Liver (tissue), 8 donors: ENCODE measurements at regions not wholly inside any gene's neighbourhood (a gene's known extent, or its start where the extent isn't known, plus 50 kb on each side); places are given as distances from the start of the nearest gene placed in this dataset.

Experiments
- DNase-seq: peaks from one replicate; pipeline ENCODE4 v3.0.0-alpha.2; 2017; ENCODE audit warnings: low spot score
- H3K27ac ChIP-seq, 2 donors: one replicate each; pipeline ENCODE4 v1.7.0; 2013; ENCODE audit warnings: inconsistent platforms in 2 of 2, low read length in 2 of 2, control low read depth in 1 of 2, low read depth in 1 of 2, mild to moderate bottlenecking in 1 of 2
- H3K27me3 ChIP-seq, 4 donors: one replicate each; pipeline versions ENCODE4 v1.6.1 to v1.7.0; 2013; ENCODE audit warnings: low read length in 3 of 4, inconsistent platforms in 1 of 4, mild to moderate bottlenecking in 1 of 4, moderate library complexity in 1 of 4; ENCODE audit not compliant: control insufficient read depth in 4 of 4, insufficient read depth in 4 of 4
- H3K36me3 ChIP-seq, 4 donors: one replicate each; pipeline versions ENCODE4 v1.6.1 to v1.7.0; 2013; ENCODE audit warnings: low read length in 3 of 4, mild to moderate bottlenecking in 3 of 4, low read depth in 1 of 4, moderate library complexity in 1 of 4; ENCODE audit not compliant: control insufficient read depth in 4 of 4, insufficient read depth in 3 of 4
- H3K4me1 ChIP-seq, 4 donors: one replicate each; pipeline versions ENCODE4 v1.6.1 to v1.7.0; 2013; ENCODE audit warnings: low read length in 3 of 4, mild to moderate bottlenecking in 3 of 4, moderate library complexity in 1 of 4; ENCODE audit not compliant: control insufficient read depth in 4 of 4, insufficient read depth in 4 of 4
- H3K4me3 ChIP-seq, 3 donors: one replicate each; pipeline versions ENCODE4 v1.6.1 to v1.7.0; 2013; ENCODE audit warnings: low read length in 3 of 3, control low read depth in 1 of 3, low read depth in 1 of 3, mild to moderate bottlenecking in 1 of 3
- H3K9ac ChIP-seq, 2 donors: one replicate each; pipeline ENCODE4 v1.7.0; 2013; ENCODE audit warnings: low read length in 2 of 2, mild to moderate bottlenecking in 2 of 2, moderate library complexity in 2 of 2, control low read depth in 1 of 2, low read depth in 1 of 2
- H3K9me3 ChIP-seq, 4 donors: one replicate each; pipeline versions ENCODE4 v1.6.1 to v1.7.0; 2013; ENCODE audit warnings: low read length in 3 of 4; ENCODE audit not compliant: control insufficient read depth in 4 of 4
- CTCF ChIP-seq: fragments of 150-350 bp; IDR thresholded peaks from 2 replicates; pipeline ENCODE4 v1.5.1; 2017; ENCODE audit warnings: improper control_type of control experiment, low read depth, low read length; ENCODE audit not compliant: missing input control
- EGR1 ChIP-seq, 2 donors: IDR thresholded peaks; 2 replicates each; pipeline ENCODE4 v1.6.1; 2016 to 2018; ENCODE audit warnings: antibody characterized with exemption in 2 of 2, low read depth in 2 of 2
- FOXA1 ChIP-seq: IDR thresholded peaks from 2 replicates; pipeline ENCODE4 v1.6.1; 2016; ENCODE audit warnings: antibody characterized with exemption
- FOXA2 ChIP-seq: IDR thresholded peaks from 2 replicates; pipeline ENCODE4 v1.6.1; 2016; ENCODE audit warnings: antibody characterized with exemption
- GABPA ChIP-seq, 2 donors: IDR thresholded peaks in 1 of 2; conservative IDR thresholded peaks in 1 of 2; 2 replicates each; pipeline ENCODE4 v1.6.1; 2016; ENCODE audit warnings: antibody characterized with exemption in 2 of 2, mild to moderate bottlenecking in 1 of 2, moderate library complexity in 1 of 2
- HNF4A ChIP-seq, 2 donors: conservative IDR thresholded peaks; 2 replicates each; pipeline ENCODE4 v1.6.1; 2016; ENCODE audit warnings: antibody characterized with exemption in 2 of 2, mild to moderate bottlenecking in 2 of 2
- HNF4G ChIP-seq: IDR thresholded peaks from 2 replicates; pipeline ENCODE4 v1.6.1; 2016; ENCODE audit warnings: antibody characterized with exemption
- JUND ChIP-seq, 2 donors: IDR thresholded peaks; 2 replicates each; pipeline ENCODE4 v1.6.1; 2016; ENCODE audit warnings: antibody characterized with exemption in 2 of 2
- NR2F2 ChIP-seq: IDR thresholded peaks from 2 replicates; pipeline ENCODE4 v1.6.1; 2016; ENCODE audit warnings: antibody characterized with exemption
- RAD21 ChIP-seq, 2 donors: IDR thresholded peaks; 2 replicates each; pipeline ENCODE4 v1.6.1; 2016; ENCODE audit warnings: antibody characterized with exemption in 2 of 2, mild to moderate bottlenecking in 2 of 2
- RXRA ChIP-seq, 2 donors: IDR thresholded peaks; 2 replicates each; pipeline ENCODE4 v1.6.1; 2017 to 2018; ENCODE audit warnings: antibody characterized with exemption in 2 of 2, mild to moderate bottlenecking in 1 of 2
- SP1 ChIP-seq: IDR thresholded peaks from 2 replicates; pipeline ENCODE4 v1.6.1; 2018; ENCODE audit warnings: antibody characterized with exemption, mild to moderate bottlenecking
- TAF1 ChIP-seq: conservative IDR thresholded peaks from 2 replicates; pipeline ENCODE4 v1.6.1; 2016; ENCODE audit warnings: antibody characterized with exemption, mild to moderate bottlenecking
- YY1 ChIP-seq: IDR thresholded peaks from 2 replicates; pipeline ENCODE4 v1.6.1; 2016; ENCODE audit warnings: antibody characterized with exemption, mild to moderate bottlenecking
- WGBS: extraction: QIAGEN DNeasy Blood & Tissue Kit; methylation state at CpG from one replicate; pipeline ENCODE4 v1.1.7; 2013; 5-methylcytosine and 5-hydroxymethylcytosine counted together
- TF ChIP-seq, protein P1 (sequence below): IDR thresholded peaks from 2 replicates; pipeline ENCODE4 v1.6.1; 2016; ENCODE audit warnings: antibody characterized with exemption
- TF ChIP-seq, protein P2 (sequence below): IDR thresholded peaks from 2 replicates; pipeline ENCODE4 v1.6.1; 2016; ENCODE audit warnings: antibody characterized with exemption
- TF ChIP-seq, protein P3 (sequence below): IDR thresholded peaks from 2 replicates; pipeline ENCODE4 v1.6.1; 2016; ENCODE audit warnings: antibody characterized with exemption
- donor health status: healthy.
- donor health status: healthy.
- donor health status: healthy.
- donor health status: healthy.
- donor health status: healthy.

DNA sequence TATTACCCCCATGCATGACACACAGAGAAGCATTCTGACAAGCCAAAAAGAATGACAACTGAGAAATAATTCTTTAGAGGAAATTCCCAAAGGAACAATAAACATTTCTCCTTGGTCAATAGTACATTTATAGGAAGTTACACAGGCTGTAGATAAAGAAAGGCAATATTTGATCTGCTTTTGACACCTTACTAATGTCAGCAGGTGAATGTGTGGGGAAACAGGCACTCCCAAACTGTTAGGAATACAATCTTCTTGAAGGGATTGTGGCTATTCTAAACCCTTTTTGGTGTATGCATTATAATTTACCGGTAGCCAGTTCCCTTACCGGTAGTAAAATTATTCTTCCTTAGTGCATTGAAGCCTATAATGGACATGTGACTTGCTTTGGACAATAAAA lies 116.1 kb upstream of the FTMT start:
- no peak for DNase-seq
- Histone ChIP-seq H3K9ac (no peak overlapping the region), H3K4me1 (no peaks in the 10 kb centered on the region), H3K36me3 (no peaks in the 10 kb centered on the region), H3K27ac (no peak overlapping the region), H3K27me3 (no peaks in the 10 kb centered on the region), H3K4me3 (no peak overlapping the region), H3K9me3 (peaks cover 0 to 2% (median 0%) of the 10 kb centered on the region in 4 donors)
- 86% methylated on average over 2 of the region's 2 CpGs for WGBS
- no peak for TF ChIP-seq HNF4A (conservative IDR thresholded peaks at IDR 0.05)
- TF ChIP-seq, protein P1, sequence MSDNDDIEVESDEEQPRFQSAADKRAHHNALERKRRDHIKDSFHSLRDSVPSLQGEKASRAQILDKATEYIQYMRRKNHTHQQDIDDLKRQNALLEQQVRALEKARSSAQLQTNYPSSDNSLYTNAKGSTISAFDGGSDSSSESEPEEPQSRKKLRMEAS, result no peak
- TF ChIP-seq EGR1 (IDR thresholded peaks at IDR 0.05; ENCODE audit: low read depth in 2 of 2), result no peak
- no peak for TF ChIP-seq CTCF
- no peak for TF ChIP-seq RAD21 (IDR thresholded peaks at IDR 0.05)
- TF ChIP-seq, protein P2, sequence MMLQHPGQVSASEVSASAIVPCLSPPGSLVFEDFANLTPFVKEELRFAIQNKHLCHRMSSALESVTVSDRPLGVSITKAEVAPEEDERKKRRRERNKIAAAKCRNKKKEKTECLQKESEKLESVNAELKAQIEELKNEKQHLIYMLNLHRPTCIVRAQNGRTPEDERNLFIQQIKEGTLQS, result no peak
- no peak for TF ChIP-seq GABPA (IDR thresholded peaks at IDR 0.05 in 1 of 2, conservative IDR thresholded peaks at IDR 0.05 in 1 of 2)
- TF ChIP-seq HNF4G, result no peak
- no peak for TF ChIP-seq YY1
- TF ChIP-seq JUND (IDR thresholded peaks at IDR 0.05), result no peak
- TF ChIP-seq FOXA1, result no peak

- no peak overlapping the region for H3K9ac ChIP-seq
- no peaks in the 10 kb centered on the region for H3K4me1 ChIP-seq
- H3K36me3 ChIP-seq, result no peaks in the 10 kb centered on the region
- peaks cover 0 to 2% (median under 1%) of the 10 kb centered on the region in 4 donors for H3K9me3 ChIP-seq
- H3K27ac ChIP-seq, result no peak overlapping the region
- WGBS, result 86% methylated on average over 2 of the region's 2 CpGs
- TF ChIP-seq FOXA2 (no peak), GABPA (IDR thresholded peaks at IDR 0.05 in 1 of 2, conservative IDR thresholded peaks at IDR 0.05 in 1 of 2) (no peak), CTCF (no peak), SP1 (no peak), TAF1 (no peak), RXRA (IDR thresholded peaks at IDR 0.05) (no peak), NR2F2 (no peak), HNF4A (conservative IDR thresholded peaks at IDR 0.05) (no peak), JUND (IDR thresholded peaks at IDR 0.05) (no peak), RAD21 (IDR thresholded peaks at IDR 0.05) (no peak), EGR1 (IDR thresholded peaks at IDR 0.05; ENCODE audit: low read depth in 2 of 2) (no peak)
- TF ChIP-seq, protein P3, sequence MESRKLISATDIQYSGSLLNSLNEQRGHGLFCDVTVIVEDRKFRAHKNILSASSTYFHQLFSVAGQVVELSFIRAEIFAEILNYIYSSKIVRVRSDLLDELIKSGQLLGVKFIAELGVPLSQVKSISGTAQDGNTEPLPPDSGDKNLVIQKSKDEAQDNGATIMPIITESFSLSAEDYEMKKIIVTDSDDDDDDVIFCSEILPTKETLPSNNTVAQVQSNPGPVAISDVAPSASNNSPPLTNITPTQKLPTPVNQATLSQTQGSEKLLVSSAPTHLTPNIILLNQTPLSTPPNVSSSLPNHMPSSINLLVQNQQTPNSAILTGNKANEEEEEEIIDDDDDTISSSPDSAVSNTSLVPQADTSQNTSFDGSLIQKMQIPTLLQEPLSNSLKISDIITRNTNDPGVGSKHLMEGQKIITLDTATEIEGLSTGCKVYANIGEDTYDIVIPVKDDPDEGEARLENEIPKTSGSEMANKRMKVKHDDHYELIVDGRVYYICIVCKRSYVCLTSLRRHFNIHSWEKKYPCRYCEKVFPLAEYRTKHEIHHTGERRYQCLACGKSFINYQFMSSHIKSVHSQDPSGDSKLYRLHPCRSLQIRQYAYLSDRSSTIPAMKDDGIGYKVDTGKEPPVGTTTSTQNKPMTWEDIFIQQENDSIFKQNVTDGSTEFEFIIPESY, result no peak
- TF ChIP-seq, protein P2, result no peak
- TF ChIP-seq, protein P1, result no peak
- no peak overlapping the region for H3K4me3 ChIP-seq
- DNase-seq, result no peak
- no peaks in the 10 kb centered on the region for H3K27me3 ChIP-seq
These were observed 114.6 kb upstream of the FTMT start for GRCh38 chr5:121737120-121737519.
